HG03432 (cell line): ENCODE measurements at regions not wholly inside any gene's neighbourhood (a gene's known extent, or its start where the extent isn't known, plus 50 kb on each side); places are given as distances from the start of the nearest gene placed in this dataset.
A peak's percentile ranks its signal among the peaks of the same experiment; 100 is the strongest.
"Not testable (repeated sequence)": the region's sequence is repeated elsewhere in the genome, so short reads cannot be mapped to it uniquely, and the experiment has no call there.

Experiments used
- ATAC-seq: cut with Tn5 transposase; IDR thresholded peaks from one replicate; pipeline ENCODE4 v1.9.1; 2021; ENCODE audit warnings: mild to moderate bottlenecking, moderate library complexity; ENCODE audit not compliant: unreplicated experiment

DNA sequence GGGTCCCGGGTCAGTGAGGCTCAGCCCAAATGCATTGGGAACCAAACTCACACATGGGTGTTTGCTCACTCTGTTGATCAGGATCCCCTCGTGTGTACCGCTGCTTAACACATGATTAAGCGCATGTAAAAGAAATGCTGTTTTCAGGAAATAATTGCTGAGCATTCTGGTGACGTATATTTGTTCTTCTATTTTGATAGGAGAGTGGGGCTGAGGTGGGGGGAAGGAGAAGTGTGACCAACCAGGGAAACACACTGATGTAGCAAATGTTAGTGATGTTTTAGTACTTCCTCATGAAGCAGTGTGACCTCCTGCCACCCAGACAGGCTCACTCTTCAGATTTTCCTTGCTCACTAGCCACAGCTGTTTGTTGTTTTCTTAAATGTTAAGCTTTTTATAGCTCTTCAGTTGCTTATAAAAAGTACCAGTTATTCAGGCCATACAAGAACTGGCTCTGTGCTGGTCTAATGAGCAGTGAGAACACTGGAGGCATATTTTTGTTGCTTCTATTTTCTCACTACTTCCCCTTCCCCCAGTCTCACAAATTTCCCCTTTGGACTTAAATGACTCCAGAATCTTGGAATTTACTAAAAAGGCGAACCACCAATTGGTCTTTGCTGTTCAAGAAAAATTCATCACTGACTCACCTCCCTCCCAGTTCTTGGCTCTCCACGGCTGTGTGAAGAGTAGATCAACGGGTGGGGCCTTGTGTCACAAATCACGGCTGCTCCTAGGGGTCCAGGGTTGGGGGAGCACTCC lies 79.2 kb upstream of the BACH2 start:
- no peak for ATAC-seq

DNA sequence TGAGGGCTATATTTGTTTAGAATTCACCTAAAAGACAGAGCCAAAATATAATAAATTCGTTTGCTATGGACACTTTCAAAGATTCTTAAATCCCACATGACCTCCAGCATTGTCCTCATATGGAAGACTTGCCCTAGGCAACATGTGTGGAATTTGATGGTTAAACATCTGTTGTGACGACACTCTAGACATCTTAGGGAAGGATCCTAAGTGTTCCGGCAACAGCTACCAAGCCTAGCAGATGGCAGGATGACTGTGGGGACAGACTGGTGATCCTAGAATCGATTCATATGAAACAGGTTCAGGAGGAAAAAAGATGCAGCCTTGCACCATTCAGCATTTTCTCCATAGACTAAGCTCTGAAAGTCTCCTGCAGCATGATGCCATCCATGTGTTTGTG lies 77.6 kb upstream of the BACH2 start:
- no peak for ATAC-seq

GRCh38 chr6:90372885-90373284 lies 76.2 kb upstream of the BACH2 start:
- ATAC-seq = no peak

DNA sequence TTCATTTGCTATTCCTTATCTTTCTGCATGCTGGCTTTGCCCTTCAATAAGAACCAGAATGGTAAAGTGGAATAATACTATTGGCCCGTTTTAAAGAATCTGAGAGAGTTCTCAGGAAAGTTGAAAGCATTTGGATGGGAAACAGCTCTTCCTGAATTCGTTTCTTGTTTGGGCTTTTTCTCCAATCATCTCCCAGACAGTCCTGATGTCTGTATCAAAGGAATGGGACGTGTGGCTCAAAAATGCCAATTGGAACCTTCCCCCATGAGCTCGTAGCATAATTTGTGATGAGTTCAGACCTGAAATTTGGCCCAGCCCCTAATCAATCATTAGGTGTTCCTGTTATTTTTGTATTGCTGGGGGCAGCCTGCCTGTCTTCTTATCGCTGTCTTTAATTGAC lies 75.8 kb upstream of the BACH2 start:
- no peak for ATAC-seq

DNA sequence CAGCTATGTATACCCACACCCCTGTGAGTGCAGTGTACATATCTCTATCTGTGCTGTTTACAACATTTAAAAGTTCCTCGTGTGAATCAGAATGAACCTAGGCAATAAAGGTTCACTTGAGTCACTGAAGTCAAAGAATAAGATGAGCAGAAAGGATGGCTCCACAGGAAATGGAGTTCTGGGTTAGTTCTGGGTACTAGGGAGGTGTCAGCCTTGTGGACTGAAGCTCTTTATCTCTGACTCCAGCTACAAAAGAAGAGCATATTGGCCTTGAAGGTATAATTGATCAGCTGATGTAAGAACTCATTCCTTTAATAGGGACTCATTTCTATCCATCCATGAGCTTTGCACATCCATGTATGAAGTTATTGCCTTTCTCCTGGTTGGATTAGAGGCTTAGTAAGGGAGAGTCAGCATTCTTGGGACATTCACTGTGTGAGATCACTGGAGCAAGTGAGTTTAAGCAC lies 73.9 kb upstream of the BACH2 start:
- no peak for ATAC-seq

- ATAC-seq = no peak
Observed at GRCh38 chr6:90369651-90370050, 73.0 kb upstream of the BACH2 start.

DNA sequence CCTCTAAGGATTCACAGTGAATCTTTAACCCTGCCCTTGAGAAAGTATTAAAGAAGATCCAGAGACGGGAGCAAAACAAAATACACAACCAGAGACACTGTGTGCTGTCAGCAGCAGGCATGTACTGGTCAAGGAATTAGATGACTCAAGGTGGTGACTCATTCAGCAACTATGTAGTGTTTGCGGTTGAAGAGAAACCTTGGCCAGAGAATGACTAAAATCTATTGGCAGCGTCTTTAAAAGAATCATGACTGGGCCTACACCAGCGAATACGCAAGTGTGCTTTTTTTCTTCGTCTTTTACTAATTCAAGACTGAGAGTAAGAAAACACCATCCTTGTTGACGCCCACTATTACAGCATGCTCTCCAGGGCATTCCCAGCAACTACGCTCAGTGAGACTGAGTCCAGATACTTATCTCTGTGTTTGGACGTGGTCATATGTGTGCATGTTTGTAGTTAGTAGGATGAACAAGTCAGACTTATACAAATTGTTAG lies 72.4 kb upstream of the BACH2 start:
- ATAC-seq = peak; percentile 100

DNA sequence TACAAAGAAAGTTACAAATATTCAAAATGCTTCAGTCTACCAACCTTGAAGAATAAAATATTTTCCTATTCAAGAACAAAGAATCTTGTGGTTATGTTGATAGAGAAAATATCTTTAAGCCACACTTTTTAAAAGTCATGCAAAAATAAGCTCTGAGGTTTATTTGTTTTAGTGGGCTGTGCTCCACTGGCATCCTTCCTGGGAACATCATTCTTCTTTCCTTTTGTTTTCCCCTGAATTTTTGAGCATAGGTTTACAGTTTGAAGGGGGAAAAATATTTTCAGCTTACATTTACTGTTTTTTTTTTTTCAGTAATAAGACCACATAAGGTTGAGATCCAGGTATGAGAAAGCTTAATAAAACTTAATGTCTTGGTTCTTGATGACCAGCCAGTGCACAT lies 72.0 kb upstream of the BACH2 start:
- ATAC-seq = no peak

GRCh38 chr6:90368001-90368400 lies 71.4 kb upstream of the BACH2 start:
- no peak for ATAC-seq

DNA sequence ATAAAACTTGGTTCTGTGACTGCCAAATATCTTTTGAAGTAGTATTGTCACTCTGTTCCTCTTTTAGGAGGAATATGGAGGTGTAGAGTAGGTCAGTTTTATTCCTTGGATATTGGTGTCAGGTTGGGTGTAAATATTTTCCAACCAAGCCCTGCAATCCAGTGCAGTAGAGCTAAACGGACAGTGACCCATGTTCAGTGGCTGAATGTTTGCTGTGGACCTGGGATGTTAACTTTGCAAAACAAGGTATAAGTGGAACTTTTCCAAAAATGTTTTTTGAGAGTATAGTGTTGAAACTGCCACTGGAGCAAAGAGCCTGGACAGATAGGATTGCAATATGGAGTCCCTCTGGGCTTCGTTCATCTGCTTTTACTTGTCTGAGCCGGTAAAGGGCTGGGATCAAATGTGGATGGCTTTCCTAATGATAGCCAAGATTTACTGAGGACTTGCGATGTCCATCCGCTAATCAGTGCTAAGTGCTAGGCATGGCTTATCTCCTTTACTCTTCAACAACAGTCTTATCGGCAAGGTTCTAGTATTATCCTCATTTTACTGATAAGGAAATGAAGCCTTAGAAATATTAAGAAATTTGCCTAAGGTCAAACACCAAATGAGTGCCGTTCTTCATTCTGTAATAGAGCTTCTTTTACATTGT lies 69.0 kb upstream of the BACH2 start:
- ATAC-seq = no peak

- no peak for ATAC-seq
Observed at GRCh38 chr6:90365002-90365401, 68.4 kb upstream of the BACH2 start.

GRCh38 chr6:90364286-90364685 lies 67.6 kb upstream of the BACH2 start:
- ATAC-seq = no peak

DNA sequence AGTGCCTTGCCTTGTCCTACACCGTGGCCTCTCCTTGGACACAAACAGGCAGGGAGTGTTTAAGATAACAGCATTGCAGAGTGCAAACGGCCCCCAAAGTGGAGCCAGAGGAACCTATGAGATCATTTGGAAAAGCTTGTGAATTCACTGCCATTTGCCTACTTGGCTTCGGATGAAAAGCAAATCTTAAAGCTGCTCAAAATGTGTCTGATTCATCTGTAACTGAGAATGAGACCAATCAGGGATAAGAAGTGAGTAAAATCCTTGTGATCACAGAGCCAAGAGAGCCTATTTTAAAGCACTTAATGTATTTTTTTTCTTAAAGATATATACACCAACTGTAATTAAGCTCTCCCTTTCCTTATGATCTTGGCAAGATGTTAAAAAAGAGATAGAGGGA lies 65.7 kb upstream of the BACH2 start:
- no peak for ATAC-seq

DNA sequence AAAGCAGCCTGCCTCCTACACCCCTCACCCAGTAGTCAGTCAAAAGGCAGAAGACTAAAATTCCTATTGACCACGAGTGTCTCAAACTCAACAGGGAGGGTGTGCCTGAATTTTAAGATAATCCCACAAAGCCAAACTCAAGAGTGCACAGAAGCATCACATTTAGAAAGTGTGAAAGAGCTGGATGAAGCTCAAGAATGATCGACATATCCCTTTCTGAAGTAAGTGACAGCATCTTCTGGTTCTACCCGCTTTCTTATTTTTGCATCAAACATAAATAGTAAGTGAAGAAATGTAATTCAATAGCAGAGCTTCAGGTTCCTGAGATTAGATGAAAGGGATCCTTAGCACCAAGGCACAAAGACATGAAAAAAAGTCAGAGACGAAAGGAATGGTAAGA lies 64.5 kb upstream of the BACH2 start:
- ATAC-seq = no peak

GRCh38 chr6:90358036-90358770 lies 61.6 kb upstream of the BACH2 start:
- ATAC-seq = not testable (repeated sequence)

DNA sequence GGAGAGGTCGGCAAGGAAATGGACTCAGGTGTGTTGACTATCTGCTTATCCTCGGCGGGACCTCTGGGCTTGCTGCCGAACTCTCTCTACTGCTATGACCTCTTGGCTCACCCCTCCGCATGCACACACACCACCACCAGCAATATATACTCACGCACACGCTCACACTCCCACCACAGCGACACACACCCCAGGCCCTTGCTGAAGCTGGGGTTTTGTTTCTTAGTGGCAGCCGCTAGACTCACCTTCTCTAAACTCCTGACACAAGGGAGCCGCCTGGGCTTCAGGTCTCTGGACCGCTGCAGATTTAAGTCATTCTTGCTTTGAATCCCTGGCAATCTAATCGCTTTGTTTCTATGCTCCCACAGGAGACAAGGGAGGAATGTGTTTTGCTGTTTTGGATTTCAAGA lies 59.4 kb upstream of the BACH2 start:
- ATAC-seq = no peak

DNA sequence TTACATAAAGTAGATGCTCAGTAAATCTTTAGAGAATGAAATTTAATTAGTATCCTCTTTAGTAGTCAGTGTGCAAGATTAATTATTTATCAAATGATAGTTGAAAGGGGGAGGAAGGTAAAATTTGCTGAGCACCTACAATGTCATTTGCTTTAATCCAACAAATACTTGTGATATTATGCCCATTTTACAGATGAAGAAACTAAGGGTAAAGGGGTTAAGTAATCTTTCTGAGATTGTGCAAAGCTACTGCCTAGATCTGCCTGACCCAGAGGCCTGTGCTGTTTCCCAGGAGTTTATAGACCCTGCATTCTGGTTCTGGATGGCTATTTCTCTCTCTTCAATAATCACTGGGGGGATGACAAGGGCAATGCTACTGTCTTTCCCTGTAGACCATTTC lies 58.3 kb upstream of the BACH2 start:
- ATAC-seq = no peak

DNA sequence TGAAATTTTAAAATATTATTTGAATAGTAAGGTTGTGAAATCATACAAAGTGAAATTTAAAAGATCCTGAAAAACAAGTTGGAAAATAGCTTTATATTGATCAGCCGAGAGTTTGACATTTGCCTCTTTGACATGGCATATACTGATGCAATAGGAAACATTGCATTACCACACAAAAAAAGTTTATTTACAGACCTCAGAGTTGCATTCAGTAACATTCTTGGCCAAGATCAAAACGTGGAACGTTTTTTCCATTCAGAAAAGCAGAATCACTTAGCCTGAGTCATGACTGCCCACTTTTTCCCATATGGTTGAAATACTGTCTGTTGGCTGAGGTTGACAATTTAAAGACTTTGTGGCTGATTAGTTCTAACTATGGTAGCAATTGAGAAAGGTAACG lies 55.1 kb upstream of the BACH2 start:
- ATAC-seq = no peak

GRCh38 chr6:90350689-90351554 lies 54.3 kb upstream of the BACH2 start:
- ATAC-seq = no peak

- no peak for ATAC-seq
Observed at GRCh38 chr6:90347411-90347851, 50.8 kb upstream of the BACH2 start.

DNA sequence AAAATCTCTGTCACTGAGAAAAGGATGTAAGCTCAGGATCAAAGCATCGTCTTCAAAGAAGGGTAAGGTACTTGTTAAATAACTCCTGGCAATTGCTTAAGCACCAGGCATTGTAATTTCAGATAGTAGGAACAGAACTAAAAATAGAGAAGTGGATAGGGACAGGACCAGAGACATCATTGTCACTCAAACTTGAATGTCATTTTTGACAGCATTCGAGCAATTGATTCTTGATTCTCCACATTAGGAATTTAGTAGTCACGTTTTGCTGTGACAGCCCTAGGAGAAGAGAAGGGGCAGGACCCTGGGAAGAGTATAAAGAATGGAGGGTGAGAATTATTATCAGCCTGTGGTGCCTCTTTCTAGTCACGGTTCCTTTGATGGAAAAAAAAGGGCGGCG lies 50.1 kb upstream of the BACH2 start:
- no peak for ATAC-seq
